Erythroblast (primary cell): ENCODE measurements at regions not wholly inside any gene's neighbourhood (a gene's known extent, or its start where the extent isn't known, plus 50 kb on each side); places are given as distances from the start of the nearest gene placed in this dataset.
A peak's percentile ranks its signal among the peaks of the same experiment; 100 is the strongest.

Experiments
- DNase-seq, 2 experiments: peaks; one replicate each; lab custom pipeline; 2025; lab: John Stamatoyannopoulos, UW
- GATA1 ChIP-seq: IDR thresholded peaks from 2 replicates; pipeline ENCODE4 v1.6.1; 2011; ENCODE audit warnings: low read depth, mild to moderate bottlenecking, control low read depth, low read length, moderate library complexity
- POLR2A ChIP-seq: IDR thresholded peaks from 2 replicates; pipeline ENCODE4 v1.6.1; 2011; ENCODE audit warnings: mild to moderate bottlenecking, low read length

GRCh38 chr18:45163871-45164270 is 451.4 kb upstream of the SLC14A2 start:
- TF ChIP-seq GATA1, result no peak
- no peak for TF ChIP-seq POLR2A
- DNase-seq, result no peak

GRCh38 chr18:45164551-45164950 is 450.7 kb upstream of the SLC14A2 start:
- no peak for TF ChIP-seq POLR2A
- no peak for TF ChIP-seq GATA1
- no peak for DNase-seq

GRCh38 chr18:45165176-45165713 is 450.0 kb upstream of the SLC14A2 start:
- DNase-seq, result no peak
- TF ChIP-seq POLR2A (no peak), GATA1 (no peak)

- TF ChIP-seq GATA1 (no peak), POLR2A (no peak)
- DNase-seq, result no peak
Measured at GRCh38 chr18:45165871-45166270, 449.4 kb upstream of the SLC14A2 start.

- TF ChIP-seq GATA1 (no peak), POLR2A (no peak)
- no peak for DNase-seq
Measured at GRCh38 chr18:45166341-45166835, 448.9 kb upstream of the SLC14A2 start.

GRCh38 chr18:45166836-45167551 is 448.3 kb upstream of the SLC14A2 start:
- TF ChIP-seq GATA1, result no peak
- TF ChIP-seq POLR2A, result no peak
- DNase-seq, result no peak

- TF ChIP-seq POLR2A (no peak), GATA1 (no peak)
- no peak for DNase-seq
Measured at GRCh38 chr18:45167631-45168280, 447.5 kb upstream of the SLC14A2 start.

GRCh38 chr18:45168866-45169600 is 446.2 kb upstream of the SLC14A2 start:
- no peak for DNase-seq
- TF ChIP-seq GATA1 (no peak), POLR2A (no peak)

- TF ChIP-seq GATA1 (no peak), POLR2A (no peak)
- DNase-seq, result peak in 1 of 2 experiments; percentile 15
Measured at GRCh38 chr18:45169610-45170009, 445.7 kb upstream of the SLC14A2 start.

- no peak for DNase-seq
- TF ChIP-seq POLR2A (no peak), GATA1 (no peak)
Measured at GRCh38 chr18:45171679-45172191, 443.5 kb upstream of the SLC14A2 start.

GRCh38 chr18:45173327-45173726 is 441.9 kb upstream of the SLC14A2 start:
- no peak for DNase-seq
- no peak for TF ChIP-seq POLR2A
- TF ChIP-seq GATA1, result no peak

- TF ChIP-seq POLR2A (no peak), GATA1 (no peak)
- DNase-seq, result no peak
Measured at GRCh38 chr18:45173799-45174519, 441.3 kb upstream of the SLC14A2 start.
